HG03159 (cell line): ENCODE measurements at regions not wholly inside any gene's neighbourhood (a gene's known extent, or its start where the extent isn't known, plus 50 kb on each side); places are given as distances from the start of the nearest gene placed in this dataset.
"Not testable (repeated sequence)": the region's sequence is repeated elsewhere in the genome, so short reads cannot be mapped to it uniquely, and the experiment has no call there.

Experiments
- ATAC-seq: cut with Tn5 transposase; IDR thresholded peaks from one replicate; pipeline ENCODE4 v1.9.1; 2021; ENCODE audit warnings: mild to moderate bottlenecking, moderate library complexity; ENCODE audit not compliant: unreplicated experiment

DNA sequence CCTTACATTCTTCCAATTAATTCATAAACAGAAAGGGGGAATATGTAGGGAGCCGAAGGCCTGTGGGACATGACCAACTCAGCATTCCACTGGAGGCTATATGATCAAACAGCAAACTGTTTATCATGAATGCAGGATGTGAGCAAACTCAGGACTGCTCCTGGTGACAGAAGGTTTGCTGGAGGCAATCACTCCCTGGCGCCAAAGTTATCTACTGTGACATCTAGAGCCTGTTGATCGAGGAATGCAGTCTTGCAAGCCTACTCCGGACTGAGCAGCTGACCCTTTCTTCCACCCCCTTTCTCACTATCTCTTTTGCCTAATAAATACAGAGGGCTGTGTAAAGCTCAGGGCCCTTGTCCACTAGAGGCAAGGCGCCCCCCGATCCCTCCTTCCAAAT, 122.0 kb upstream of the ZCCHC13 start:
- not testable (repeated sequence) for ATAC-seq

DNA sequence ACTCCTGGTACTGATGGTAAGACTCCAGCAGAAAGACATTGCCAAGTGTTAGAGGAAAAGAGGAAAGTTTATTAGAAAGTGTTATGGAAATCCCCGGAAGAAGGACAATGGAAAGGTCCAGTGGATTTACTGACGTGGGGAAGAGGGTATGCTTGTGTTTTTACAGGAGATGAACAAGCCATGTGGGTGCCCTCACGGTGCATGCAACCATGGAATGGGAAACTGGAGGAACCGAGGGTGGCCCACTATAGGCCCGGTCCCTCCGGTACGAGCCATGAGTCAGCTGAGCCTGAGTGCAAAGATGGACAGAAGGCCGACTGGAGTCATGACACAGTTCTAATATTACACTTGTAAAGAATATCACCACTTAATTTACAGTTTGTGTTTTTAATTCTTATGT, 123.3 kb upstream of the ZCCHC13 start:
- no peak for ATAC-seq

DNA sequence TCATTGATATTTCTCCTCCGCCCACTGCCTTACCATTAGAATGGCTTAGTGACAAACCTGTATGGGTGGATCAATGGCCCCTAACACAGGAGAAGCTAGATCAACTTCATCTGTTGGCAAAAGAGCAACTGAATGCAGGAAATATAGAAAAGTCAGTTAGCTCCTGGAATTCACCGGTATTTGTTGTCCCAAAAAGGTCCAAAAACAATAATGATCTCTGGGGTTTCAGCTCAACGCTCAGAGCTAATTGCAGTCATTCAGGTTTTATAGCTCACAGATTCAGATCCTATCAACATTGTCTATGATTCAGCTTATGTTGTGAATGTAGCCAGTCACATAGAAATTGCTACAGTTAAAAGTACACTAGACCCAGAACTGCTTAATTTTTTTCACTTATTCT, 124.0 kb upstream of the ZCCHC13 start:
- no peak for ATAC-seq

DNA sequence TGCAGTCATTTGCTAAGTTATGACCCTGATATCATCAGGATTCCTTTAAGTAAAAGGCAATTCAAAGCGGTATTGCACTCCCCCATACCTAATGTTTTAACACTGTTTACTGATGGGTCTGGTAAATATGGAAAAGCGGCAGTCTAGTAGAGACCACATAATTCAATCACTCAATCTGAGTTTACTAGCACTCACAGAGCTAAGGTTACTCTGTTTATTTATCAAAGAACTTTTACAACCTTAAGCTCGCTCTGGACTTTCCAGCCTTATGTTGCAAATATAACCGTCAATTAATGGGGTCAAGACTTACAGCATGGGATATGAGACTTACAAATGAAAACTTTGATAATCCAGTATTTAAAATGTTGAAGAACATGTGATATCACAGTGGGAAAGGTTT, 124.5 kb upstream of the ZCCHC13 start:
- ATAC-seq, result no peak

DNA sequence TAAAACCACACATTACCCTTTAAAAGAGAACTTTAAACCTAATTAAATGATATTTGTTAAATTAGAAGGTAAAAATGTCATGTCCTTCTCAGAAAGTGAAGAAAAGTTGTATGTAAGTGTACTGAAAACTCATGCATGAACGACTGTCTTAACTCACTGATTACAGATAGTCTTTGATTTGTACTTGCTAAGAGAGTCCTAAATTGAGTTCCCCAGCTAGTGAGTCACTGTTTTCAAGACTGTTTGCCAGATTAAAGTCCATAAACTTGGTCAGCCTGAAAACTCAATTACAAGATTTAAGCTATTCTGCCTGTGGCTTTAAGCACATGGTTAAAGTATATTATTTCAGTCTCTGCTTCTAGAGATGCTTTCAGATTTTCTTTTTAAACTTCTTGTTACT, 124.9 kb upstream of the ZCCHC13 start:
- no peak for ATAC-seq

DNA sequence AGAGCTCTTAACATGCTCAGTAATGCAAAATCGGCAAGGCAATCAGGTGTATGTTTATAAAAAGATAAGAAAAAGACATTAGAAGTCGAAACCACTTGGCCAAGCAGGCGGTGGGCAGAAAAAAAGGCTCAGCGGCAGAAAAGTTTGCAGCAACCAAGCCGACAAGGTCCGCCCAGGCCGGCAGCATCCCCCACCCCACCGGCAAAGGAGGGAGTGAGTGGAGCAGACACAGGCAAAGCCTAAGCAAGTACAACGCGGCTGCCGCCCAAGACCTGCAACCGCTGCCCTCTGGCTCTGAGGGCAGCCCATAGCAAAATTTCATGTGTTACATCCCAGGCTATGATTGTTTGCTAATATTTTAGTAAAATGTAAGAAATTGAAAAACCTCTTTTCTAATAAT, 125.4 kb upstream of the ZCCHC13 start:
- no peak for ATAC-seq

DNA sequence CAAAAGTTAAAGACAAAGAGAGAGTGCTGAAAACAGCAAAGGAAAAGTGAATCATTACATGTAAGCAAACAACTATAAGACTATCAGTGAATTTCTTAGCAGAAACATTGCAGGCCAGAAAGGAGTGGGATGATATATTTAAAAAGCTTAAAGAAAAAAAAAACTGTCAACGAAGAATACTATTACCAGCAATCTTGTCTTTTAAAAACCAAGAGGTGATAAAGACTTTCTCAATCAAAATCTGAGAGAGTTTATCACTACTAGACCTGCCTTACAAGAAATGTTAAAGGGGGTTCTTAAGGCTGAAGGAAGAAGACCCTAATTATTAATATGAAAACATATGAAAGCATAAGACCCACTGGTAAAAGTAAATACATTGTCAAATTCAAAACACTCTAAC, 132.5 kb upstream of the ZCCHC13 start:
- no peak for ATAC-seq

DNA sequence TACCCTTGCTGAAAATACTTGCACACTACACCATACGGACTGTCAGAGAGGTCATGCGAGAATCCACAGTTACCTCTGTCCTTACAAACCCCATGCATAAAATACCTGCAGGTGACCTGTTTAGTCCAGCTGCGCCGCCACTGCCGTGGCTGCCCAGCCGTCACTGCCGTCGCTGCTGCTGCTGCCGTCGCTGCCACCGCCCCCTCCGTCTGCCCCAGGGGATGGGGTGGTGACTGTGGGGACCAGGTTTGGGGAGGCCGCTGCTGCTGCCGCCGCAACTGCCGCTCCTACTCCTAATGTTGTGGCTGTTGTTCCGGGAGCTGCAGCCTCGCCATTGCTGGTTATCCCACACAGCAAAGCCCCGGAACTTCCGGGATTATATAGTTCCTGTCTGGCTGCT, 141.8 kb upstream of the ZCCHC13 start:
- no peak for ATAC-seq

DNA sequence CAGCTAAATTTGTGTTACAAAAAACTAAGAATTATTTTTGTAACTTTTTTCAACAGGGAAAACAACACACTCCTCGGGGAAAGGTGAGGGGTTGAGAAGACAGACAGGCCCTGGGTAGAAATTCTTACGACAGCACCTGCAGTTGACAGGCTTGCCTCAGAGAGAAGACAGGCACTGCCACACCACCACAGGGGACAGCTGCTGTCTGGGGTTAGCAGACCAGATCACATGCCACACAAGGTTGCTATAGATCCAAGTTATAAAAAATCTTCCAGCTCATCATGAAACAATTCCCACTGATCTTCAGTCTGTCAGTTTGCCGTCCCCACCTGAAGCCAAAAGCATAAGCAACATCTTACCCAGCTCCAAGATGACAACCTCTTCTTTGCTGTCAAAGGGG, 143.2 kb upstream of the ZCCHC13 start:
- ATAC-seq, result no peak

DNA sequence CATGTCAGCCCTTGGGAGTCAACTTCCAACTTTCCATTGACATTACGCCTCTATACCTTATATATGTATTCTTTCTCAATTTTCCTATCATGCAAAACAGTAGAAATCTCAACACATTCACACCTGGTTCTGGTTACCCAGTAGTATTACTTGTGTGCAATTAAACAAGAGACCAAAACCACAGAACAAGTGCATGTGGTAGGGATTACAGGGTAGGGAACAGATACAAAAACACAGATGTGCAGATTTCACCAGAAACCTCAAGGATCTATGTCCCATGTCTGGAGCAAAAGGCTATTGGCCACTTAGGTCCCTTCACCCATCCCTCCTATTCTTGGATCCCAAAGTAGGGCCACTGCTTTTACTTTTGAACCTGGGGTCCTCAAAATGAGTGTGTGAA, 143.6 kb upstream of the ZCCHC13 start:
- ATAC-seq, result no peak

DNA sequence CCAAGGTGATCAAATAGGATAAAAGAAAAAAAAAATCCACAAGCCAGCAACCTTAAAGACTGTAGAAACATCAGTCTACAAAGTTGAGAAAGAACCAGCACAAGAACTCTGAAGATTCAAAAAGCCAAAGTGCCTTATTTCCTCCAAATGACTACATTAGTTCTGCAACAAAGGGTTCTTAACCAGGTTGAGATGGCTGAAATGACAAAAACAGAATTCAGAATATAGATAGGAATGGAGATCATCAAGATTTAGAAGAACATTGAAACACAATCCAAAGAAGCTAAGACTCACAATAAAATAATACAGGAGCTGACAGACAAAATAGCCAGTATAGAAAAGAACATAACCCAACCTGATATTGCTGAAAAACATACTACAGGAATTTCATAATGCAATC, 156.5 kb upstream of the ZCCHC13 start:
- ATAC-seq, result no peak

DNA sequence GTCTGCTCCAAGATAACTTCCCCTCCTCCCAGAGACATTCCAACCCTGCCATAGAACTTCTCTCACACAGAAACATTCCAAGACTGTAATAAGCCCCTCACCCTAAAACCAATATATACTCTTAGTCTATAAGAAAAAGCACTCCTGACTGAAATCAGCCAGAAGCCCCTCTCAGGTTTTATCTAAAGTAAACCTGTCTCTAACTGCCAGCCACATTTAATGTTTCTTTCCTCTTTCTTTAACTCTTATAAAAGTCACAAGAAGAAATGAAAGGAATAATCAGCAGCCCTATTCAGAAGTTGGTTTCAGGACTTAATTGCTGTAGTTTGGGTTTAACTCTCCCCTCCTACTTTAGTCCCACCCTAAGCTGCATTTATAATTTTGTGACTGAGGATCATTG, 165.0 kb upstream of the ZCCHC13 start:
- no peak for ATAC-seq

DNA sequence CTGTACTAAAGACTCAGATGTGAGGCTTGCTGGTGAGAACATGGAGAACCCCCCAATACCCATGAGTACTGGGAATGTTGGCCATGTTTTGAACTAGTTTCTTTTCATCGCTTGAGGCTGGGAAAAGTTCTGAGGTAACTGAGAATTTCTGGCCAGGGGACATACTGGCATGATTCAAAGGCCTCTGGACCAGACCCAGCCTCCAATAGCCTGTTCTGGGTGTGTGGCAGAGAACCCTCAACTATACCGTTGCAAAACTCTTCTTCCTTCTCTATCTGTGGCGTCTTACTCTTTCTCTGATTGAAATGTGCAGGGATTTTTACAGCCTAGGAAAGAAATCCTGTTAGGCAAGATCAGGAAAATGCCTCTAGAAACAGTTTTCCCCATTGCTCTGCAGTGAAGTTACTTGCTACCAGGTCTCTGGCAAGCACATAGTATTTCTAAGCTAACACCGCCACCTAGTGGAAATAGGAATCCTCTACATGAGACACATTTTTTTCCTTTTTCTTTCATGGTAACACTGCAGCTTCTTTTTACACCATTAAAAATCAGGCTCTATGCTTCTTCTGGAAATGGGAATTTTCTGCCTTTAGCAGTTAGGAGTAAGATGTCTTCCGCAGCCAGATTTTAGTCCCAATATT, 170.7 kb upstream of the ZCCHC13 start:
- peak; percentile 88 for ATAC-seq

DNA sequence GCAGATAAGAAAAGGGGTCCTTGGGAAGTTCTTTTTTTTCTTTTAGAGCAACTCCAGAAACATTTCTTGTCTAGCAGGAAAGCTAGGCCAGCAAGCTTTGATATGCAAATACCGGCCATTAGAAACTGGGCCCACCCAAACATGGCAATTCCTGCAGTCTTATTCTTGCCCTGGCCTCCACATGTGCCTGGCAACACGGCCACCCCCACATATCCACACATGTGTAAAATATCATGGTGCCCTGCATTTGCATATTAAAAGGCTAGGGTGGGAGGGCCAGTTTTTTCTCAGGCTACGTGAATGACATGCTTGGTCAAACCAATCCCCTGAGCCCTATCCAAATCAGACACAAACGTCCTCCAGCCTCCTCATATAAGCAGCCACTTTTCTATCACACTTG, 171.7 kb upstream of the ZCCHC13 start:
- no peak for ATAC-seq

DNA sequence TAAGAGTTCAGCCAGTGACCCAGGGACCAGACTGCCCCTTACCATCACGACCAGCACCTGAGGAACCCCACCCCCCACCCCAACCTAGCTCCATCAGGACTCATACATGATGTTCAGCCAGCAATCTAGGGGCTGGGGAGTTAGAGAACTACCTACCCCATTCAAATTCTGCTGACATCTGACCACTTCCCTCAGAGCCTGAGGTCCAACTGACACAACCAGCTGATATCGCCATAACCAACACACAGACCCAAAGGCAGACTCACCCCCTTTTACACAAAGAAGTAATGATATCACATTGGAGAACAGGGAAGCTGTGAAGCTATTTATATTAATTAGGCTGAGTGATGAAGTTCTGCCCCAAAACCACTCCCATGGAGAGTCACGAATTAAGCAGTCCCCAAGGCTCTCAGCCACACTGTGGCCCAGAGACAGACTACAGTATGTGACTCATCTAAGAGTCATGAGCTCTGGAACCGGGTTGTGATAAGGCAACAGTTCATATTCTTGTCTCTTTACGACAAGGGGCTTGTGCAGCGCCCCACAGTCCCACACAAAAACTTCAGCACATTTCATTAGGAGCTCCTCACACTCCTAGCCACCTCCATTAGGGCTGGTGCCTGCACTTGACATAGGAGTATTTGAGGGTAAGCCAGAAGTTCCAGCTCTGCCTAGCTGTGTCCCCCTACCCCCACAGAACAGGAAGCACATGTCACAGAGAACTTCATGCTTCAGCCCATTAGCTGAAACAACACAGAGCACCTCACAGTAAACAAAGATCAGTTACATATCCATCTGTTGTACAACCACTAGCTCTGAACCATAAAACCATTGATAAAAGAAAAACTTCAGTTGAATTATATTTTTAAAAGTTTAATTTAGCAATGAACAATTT, 184.7 kb upstream of the ZCCHC13 start:
- no peak for ATAC-seq

DNA sequence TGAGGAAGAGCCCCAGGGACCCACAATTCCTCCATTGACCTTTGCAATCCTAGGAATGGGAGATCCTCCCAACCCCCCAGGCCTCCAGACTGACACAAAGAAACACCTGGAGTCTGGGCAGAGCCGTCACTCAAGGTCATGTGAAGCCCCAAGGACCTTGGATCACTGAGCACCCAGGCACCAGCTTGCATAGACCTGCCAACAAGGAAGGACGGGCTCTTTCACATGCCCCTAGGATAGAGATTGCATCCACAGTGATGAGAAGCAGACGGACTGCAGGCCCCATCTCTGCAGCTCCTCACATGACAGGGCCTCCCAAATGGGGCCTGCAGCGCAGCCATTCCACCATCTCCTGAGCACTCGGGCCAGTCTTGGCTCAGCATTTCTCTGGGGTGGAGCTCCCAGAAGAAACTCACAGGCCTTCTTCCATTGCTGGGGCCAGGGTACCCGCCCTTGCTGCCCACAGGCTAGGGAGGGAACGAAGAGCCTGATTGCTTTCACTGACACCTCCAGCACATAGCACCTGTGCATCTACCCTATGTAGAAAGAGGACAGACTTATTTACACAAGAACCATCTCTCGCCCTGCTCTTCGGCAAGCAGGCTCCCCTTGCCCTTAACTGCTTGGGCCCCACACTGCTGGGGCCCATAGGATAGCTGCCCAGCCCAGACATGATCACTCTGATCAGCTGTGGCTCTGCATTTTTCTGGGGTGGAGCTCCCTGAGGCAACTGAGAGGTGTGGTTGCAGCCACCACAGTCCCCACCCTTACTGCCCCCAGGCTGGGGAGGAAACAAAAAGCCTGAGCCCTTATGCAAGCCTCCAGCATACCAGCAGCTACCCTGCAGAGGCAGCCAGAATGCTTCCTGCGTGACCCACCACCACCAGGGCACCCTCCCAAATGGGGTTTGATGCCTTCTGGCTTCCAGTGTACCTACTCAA, 185.7 kb upstream of the ZCCHC13 start:
- no peak for ATAC-seq

DNA sequence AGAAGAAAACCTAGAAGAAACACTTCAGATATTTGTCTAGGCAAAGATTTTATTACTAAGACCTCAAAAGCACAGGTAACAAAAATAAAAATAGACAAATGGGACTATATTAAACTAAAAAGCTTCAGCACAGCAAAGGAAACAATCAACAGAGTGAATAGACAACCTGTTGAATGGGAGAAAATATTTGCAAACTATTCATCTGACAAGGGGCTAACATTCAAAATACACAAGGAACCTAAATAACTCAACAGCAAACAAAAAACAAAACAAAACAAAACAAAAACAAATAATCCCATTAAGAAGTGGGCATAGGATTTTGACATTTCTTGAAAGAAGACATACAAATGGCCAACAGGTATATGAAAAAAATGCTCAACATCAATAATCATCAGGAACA, 192.7 kb upstream of the ZCCHC13 start:
- no peak for ATAC-seq

DNA sequence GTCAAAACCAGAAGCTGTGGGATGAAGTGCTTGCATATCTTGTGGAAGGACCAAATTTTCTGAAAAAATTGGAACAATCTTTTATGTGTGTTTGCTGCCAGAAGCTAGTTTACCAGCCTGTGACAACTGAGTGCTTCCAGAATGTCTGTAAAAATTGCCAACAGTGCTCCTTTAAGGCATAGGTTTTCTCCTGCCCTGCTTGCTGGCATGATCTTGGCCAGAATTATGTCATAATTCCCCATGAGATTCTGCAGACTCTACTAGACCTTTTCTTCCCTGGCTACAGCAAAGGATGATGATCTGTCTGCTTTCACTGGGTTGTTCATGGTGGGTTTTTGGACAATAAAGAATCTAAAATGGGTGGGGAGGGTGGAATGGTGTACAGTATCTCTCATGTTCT, 196.3 kb upstream of the ZCCHC13 start:
- ATAC-seq, result no peak

DNA sequence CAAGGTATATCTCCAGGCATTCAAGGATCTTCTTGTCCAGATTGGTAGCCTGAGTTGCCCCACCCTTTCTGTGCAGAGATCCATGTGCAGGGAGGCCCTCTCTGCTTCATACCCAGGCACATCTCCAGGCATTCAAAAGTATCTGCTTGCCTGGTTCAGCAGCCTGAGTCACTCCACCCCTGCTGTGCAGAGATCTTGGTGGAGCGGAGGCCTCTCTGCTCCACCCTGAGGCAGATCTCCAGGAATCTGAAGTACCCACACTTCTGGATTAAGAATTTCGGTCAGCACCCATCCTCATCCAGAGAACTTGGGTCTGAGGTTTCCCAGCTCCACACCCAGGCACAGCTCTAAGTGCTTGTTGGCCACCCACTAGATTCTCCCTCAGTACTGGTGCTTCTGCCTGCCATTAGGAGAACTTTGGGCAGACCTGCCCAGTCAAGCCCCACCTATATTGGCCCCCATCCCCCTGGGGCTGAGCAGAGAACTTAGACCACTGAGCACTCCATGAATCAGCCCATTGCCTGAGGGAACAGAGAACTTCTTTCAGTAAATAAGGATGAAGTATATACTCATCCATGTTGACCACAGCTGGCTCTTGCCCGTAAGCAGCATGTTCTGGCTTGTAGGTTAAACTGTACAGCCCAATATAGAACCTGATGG, 199.5 kb upstream of the ZCCHC13 start:
- ATAC-seq, result no peak

DNA sequence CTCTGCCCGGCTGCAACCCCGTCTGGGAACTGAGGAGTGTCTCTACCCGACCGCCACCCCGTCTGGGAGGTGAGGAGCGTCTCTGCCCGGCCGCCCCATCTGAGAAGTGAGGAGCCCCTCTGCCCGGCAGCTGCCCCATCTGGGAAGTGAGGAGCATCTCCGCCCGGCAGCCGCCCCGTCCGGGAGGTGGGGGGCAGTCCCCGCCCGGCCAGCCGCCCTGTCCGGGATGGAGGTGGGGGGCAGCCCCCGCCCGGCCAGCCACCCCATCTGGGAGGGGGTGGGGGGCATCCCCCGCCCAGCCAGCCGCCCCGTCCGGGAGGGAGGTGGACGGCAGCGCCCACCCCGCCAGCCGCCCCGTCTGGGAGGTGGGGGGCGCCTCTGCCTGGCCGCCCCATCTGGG, 205.6 kb upstream of the ZCCHC13 start:
- not testable (repeated sequence) for ATAC-seq

DNA sequence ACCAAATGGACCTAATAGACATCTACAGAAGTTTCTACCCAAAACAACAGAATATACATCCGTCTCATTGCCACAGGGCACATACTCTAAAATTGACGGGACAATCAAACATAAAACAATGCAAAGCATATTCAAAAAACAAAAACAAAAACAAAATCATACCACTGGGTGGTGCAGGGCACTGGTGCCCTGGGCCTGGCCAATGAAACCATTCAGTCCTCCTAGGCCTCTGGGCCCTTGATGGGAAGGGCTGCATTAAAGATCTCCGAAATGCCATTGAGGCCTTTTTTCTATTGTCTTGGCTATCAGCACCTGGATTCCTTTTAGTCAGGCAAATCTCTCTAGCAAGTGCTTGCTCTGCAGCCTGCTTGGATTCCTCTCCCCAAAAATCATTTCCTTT, 213.9 kb upstream of the ZCCHC13 start:
- ATAC-seq, result no peak
